ENCODE measurements at regions not wholly inside any gene's neighbourhood (a gene's known extent, or its start where the extent isn't known, plus 50 kb on each side); places are given as distances from the start of the nearest gene placed in this dataset.

DNA sequence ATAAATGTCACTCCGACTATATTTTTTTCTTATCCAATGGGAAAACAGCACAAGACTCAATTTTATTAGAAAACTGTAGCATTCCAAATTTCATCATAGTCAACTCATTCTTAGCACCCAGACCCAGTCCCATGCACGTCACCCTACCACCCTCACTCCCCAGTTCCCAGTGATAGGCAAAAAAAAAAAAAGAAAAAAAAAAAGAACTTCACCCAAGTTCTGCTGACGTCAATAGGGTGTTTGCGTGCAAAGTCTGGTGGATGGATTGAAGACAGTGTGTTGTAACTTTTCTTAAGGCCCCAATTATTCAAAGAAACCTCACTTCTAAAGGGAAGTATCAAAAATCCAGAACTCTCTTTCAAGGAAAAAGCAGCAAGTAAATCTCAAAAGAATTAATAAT lies 213.9 kb upstream of the PRDM1 start:
- H3K4me3 ChIP-seq, result no peak overlapping the region
- no peaks in the 10 kb centered on the region for H3F3A ChIP-seq (replicated peaks; ENCODE audit: low read depth)
- no peaks in the 10 kb centered on the region for H3K79me2 ChIP-seq (replicated peaks; ENCODE audit: insufficient read depth)
- H3K4me1 Mint-ChIP-seq, result peaks cover 23% of the 10 kb centered on the region
- ATAC-seq (no peak), DNase-seq (ENCODE audit: low spot score) (no peak)
- no peak overlapping the region for H2AFZ ChIP-seq
- H3K9me3 Mint-ChIP-seq, result no peaks in the 10 kb centered on the region; the same call in 2 of the 3 replicates
- H3K4me1 ChIP-seq (ENCODE audit: insufficient read depth), result peaks cover 15% of the 10 kb centered on the region; the same call in 1 of the 2 replicates
- H4K20me1 ChIP-seq (replicated peaks; ENCODE audit: insufficient read depth), result no peaks in the 10 kb centered on the region
- no peaks in the 10 kb centered on the region for H3K27me3 ChIP-seq (ENCODE audit: insufficient read depth)
- no peak overlapping the region for H3K27ac ChIP-seq (ENCODE audit: low read depth)
- no peak overlapping the region; the same call in 1 of the 2 replicates for H3K27ac Mint-ChIP-seq
- no peak overlapping the region for H3K4me2 ChIP-seq
- H3K27me3 Mint-ChIP-seq (ENCODE audit: insufficient read depth, low read depth, poor library complexity), result no peaks in the 10 kb centered on the region
- no peaks in the 10 kb centered on the region; the same call in 2 of the 3 replicates for H3K36me3 Mint-ChIP-seq (ENCODE audit: low read depth)
- TF ChIP-seq ZNF114 (CRISPR knock-in tag; IDR thresholded peaks at IDR 0.05) (no peak), EZH2phosphoT487 (IDR thresholded peaks at IDR 0.05; ENCODE audit: unreplicated experiment) (no peak), JUNB (IDR thresholded peaks at IDR 0.05; ENCODE audit: unreplicated experiment) (no peak), CREB1 (CRISPR knock-in tag; IDR thresholded peaks at IDR 0.05; ENCODE audit: low read depth) (no peak), STAT1 (IDR thresholded peaks at IDR 0.05; ENCODE audit: unreplicated experiment) (no peak), EZH2 (IDR thresholded peaks at IDR 0.05; ENCODE audit: low read depth, unreplicated experiment) (no peak), ZNF331 (CRISPR knock-in tag; IDR thresholded peaks at IDR 0.05; ENCODE audit: low read depth) (no peak), NANOG (IDR thresholded peaks at IDR 0.05; ENCODE audit: borderline replicate concordance) (no peak), POLR2AphosphoS5 (IDR thresholded peaks at IDR 0.05; ENCODE audit: low read depth) (no peak)
- TF ChIP-seq, protein P1, sequence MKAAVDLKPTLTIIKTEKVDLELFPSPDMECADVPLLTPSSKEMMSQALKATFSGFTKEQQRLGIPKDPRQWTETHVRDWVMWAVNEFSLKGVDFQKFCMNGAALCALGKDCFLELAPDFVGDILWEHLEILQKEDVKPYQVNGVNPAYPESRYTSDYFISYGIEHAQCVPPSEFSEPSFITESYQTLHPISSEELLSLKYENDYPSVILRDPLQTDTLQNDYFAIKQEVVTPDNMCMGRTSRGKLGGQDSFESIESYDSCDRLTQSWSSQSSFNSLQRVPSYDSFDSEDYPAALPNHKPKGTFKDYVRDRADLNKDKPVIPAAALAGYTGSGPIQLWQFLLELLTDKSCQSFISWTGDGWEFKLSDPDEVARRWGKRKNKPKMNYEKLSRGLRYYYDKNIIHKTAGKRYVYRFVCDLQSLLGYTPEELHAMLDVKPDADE (IDR thresholded peaks at IDR 0.05), result no peak
- TF ChIP-seq, protein P2, sequence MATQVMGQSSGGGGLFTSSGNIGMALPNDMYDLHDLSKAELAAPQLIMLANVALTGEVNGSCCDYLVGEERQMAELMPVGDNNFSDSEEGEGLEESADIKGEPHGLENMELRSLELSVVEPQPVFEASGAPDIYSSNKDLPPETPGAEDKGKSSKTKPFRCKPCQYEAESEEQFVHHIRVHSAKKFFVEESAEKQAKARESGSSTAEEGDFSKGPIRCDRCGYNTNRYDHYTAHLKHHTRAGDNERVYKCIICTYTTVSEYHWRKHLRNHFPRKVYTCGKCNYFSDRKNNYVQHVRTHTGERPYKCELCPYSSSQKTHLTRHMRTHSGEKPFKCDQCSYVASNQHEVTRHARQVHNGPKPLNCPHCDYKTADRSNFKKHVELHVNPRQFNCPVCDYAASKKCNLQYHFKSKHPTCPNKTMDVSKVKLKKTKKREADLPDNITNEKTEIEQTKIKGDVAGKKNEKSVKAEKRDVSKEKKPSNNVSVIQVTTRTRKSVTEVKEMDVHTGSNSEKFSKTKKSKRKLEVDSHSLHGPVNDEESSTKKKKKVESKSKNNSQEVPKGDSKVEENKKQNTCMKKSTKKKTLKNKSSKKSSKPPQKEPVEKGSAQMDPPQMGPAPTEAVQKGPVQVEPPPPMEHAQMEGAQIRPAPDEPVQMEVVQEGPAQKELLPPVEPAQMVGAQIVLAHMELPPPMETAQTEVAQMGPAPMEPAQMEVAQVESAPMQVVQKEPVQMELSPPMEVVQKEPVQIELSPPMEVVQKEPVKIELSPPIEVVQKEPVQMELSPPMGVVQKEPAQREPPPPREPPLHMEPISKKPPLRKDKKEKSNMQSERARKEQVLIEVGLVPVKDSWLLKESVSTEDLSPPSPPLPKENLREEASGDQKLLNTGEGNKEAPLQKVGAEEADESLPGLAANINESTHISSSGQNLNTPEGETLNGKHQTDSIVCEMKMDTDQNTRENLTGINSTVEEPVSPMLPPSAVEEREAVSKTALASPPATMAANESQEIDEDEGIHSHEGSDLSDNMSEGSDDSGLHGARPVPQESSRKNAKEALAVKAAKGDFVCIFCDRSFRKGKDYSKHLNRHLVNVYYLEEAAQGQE (IDR thresholded peaks at IDR 0.05; ENCODE audit: unreplicated experiment), result no peak
- TF ChIP-seq, protein P3, sequence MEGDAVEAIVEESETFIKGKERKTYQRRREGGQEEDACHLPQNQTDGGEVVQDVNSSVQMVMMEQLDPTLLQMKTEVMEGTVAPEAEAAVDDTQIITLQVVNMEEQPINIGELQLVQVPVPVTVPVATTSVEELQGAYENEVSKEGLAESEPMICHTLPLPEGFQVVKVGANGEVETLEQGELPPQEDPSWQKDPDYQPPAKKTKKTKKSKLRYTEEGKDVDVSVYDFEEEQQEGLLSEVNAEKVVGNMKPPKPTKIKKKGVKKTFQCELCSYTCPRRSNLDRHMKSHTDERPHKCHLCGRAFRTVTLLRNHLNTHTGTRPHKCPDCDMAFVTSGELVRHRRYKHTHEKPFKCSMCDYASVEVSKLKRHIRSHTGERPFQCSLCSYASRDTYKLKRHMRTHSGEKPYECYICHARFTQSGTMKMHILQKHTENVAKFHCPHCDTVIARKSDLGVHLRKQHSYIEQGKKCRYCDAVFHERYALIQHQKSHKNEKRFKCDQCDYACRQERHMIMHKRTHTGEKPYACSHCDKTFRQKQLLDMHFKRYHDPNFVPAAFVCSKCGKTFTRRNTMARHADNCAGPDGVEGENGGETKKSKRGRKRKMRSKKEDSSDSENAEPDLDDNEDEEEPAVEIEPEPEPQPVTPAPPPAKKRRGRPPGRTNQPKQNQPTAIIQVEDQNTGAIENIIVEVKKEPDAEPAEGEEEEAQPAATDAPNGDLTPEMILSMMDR (conservative IDR thresholded peaks at IDR 0.05; ENCODE audit: low read depth in 2 of 2), result no peak
- TF ChIP-seq, protein P4, sequence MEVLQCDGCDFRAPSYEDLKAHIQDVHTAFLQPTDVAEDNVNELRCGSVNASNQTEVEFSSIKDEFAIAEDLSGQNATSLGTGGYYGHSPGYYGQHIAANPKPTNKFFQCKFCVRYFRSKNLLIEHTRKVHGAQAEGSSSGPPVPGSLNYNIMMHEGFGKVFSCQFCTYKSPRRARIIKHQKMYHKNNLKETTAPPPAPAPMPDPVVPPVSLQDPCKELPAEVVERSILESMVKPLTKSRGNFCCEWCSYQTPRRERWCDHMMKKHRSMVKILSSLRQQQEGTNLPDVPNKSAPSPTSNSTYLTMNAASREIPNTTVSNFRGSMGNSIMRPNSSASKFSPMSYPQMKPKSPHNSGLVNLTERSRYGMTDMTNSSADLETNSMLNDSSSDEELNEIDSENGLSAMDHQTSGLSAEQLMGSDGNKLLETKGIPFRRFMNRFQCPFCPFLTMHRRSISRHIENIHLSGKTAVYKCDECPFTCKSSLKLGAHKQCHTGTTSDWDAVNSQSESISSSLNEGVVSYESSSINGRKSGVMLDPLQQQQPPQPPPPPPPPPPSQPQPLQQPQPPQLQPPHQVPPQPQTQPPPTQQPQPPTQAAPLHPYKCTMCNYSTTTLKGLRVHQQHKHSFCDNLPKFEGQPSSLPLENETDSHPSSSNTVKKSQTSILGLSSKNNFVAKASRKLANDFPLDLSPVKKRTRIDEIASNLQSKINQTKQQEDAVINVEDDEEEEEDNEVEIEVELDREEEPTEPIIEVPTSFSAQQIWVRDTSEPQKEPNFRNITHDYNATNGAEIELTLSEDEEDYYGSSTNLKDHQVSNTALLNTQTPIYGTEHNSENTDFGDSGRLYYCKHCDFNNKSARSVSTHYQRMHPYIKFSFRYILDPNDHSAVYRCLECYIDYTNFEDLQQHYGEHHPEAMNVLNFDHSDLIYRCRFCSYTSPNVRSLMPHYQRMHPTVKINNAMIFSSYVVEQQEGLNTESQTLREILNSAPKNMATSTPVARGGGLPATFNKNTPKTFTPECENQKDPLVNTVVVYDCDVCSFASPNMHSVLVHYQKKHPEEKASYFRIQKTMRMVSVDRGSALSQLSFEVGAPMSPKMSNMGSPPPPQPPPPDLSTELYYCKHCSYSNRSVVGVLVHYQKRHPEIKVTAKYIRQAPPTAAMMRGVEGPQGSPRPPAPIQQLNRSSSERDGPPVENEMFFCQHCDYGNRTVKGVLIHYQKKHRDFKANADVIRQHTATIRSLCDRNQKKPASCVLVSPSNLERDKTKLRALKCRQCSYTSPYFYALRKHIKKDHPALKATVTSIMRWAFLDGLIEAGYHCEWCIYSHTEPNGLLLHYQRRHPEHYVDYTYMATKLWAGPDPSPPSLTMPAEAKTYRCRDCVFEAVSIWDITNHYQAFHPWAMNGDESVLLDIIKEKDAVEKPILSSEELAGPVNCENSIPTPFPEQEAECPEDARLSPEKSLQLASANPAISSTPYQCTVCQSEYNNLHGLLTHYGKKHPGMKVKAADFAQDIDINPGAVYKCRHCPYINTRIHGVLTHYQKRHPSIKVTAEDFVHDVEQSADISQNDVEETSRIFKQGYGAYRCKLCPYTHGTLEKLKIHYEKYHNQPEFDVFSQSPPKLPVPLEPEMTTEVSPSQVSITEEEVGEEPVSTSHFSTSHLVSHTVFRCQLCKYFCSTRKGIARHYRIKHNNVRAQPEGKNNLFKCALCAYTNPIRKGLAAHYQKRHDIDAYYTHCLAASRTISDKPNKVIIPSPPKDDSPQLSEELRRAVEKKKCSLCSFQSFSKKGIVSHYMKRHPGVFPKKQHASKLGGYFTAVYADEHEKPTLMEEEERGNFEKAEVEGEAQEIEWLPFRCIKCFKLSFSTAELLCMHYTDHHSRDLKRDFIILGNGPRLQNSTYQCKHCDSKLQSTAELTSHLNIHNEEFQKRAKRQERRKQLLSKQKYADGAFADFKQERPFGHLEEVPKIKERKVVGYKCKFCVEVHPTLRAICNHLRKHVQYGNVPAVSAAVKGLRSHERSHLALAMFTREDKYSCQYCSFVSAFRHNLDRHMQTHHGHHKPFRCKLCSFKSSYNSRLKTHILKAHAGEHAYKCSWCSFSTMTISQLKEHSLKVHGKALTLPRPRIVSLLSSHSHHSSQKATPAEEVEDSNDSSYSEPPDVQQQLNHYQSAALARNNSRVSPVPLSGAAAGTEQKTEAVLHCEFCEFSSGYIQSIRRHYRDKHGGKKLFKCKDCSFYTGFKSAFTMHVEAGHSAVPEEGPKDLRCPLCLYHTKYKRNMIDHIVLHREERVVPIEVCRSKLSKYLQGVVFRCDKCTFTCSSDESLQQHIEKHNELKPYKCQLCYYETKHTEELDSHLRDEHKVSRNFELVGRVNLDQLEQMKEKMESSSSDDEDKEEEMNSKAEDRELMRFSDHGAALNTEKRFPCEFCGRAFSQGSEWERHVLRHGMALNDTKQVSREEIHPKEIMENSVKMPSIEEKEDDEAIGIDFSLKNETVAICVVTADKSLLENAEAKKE (CRISPR knock-in tag; IDR thresholded peaks at IDR 0.05), result no peak
- H3K4me3 Mint-ChIP-seq, result no peak overlapping the region
- H3K36me3 ChIP-seq (ENCODE audit: insufficient read depth), result no peaks in the 10 kb centered on the region
- H3K9me2 ChIP-seq (ENCODE audit: insufficient read depth), result peaks cover 18% of the 10 kb centered on the region
